Fibroblast of villous mesenchyme (primary cell): ENCODE measurements at regions not wholly inside any gene's neighbourhood (a gene's known extent, or its start where the extent isn't known, plus 50 kb on each side); places are given as distances from the start of the nearest gene placed in this dataset.

Experiments used
- DNase-seq: peaks from one replicate; pipeline ENCODE4 v3.0.0-alpha.2; 2010; ENCODE audit warnings: low read depth
- H3K4me3 ChIP-seq: 2 replicates; pipeline ENCODE4 v1.5.1; 2011; ENCODE audit warnings: low read depth, mild to moderate bottlenecking, low read length
- TF ChIP-seq, protein P1 (sequence below): IDR thresholded peaks from 2 replicates; pipeline ENCODE4 v1.5.1; 2012; ENCODE audit warnings: low read depth, mild to moderate bottlenecking, low read length; ENCODE audit not compliant: insufficient read depth

DNA sequence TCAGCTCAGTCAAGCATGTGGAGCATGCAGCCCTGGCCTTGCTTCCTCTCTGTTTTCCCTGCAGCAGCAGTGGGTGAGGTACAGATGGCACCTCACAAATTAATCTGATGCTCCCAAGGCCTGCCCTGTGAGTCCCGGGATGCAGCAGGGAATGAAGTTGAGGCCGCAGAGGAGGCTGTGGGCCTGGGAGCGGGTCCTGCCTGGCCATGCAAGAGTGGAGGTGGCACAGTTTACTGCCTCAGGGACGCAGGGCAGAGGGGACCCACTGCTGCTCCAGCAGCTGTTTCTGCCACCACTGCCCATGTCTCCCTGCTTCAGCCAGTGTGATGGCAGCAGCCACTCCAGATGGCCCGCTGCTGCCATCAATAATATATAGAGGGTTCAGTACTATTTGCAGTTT is 474.6 kb downstream of the EPHA5 start:
- no peak for DNase-seq
- TF ChIP-seq, protein P1, sequence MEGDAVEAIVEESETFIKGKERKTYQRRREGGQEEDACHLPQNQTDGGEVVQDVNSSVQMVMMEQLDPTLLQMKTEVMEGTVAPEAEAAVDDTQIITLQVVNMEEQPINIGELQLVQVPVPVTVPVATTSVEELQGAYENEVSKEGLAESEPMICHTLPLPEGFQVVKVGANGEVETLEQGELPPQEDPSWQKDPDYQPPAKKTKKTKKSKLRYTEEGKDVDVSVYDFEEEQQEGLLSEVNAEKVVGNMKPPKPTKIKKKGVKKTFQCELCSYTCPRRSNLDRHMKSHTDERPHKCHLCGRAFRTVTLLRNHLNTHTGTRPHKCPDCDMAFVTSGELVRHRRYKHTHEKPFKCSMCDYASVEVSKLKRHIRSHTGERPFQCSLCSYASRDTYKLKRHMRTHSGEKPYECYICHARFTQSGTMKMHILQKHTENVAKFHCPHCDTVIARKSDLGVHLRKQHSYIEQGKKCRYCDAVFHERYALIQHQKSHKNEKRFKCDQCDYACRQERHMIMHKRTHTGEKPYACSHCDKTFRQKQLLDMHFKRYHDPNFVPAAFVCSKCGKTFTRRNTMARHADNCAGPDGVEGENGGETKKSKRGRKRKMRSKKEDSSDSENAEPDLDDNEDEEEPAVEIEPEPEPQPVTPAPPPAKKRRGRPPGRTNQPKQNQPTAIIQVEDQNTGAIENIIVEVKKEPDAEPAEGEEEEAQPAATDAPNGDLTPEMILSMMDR, result no peak
- no peak overlapping the region for H3K4me3 ChIP-seq

DNA sequence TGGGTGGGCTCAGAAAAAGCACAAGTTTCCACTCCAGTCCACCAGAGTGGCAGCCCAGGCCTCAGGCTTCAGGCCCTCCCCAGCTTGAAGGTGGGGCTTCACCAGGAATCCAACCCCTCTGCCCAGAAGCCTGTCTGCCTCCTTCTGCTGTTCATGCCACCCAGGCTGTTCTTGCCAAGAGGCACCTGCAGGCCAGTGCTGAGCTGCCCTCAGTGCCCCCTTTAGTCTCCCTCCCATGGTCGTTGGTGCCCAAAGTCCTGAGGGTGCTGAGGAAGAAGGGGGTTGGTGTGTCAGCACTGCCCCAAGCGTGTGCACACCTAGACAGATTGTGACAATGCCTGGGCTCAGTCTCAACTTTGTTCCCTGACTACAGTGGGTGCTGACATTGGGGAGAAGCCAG is 475.3 kb downstream of the EPHA5 start:
- TF ChIP-seq, protein P1, result no peak
- DNase-seq, result no peak
- H3K4me3 ChIP-seq, result no peak overlapping the region

GRCh38 chr4:65193985-65194384 is 476.3 kb downstream of the EPHA5 start:
- H3K4me3 ChIP-seq, result no peak overlapping the region
- TF ChIP-seq, protein P1, result no peak
- DNase-seq, result no peak

DNA sequence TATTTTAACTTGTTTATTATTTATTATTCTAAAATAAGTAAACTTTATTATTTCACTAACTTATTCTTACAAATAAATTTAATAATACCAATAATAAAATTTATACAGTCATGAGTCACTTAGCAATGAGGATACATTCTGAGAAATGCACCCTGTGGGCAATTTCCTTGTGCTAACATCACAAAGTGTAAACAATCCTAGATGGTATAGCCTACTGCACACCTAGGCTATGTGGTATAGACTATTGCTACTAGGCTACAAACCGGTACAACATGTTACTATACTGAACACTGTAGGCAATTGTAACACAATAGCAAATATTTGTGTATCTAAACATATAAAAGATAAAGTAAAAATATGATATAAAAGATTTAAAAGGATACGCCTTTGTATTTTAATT is 479.5 kb downstream of the EPHA5 start:
- TF ChIP-seq, protein P1, result no peak
- DNase-seq, result no peak
- H3K4me3 ChIP-seq, result no peak overlapping the region

DNA sequence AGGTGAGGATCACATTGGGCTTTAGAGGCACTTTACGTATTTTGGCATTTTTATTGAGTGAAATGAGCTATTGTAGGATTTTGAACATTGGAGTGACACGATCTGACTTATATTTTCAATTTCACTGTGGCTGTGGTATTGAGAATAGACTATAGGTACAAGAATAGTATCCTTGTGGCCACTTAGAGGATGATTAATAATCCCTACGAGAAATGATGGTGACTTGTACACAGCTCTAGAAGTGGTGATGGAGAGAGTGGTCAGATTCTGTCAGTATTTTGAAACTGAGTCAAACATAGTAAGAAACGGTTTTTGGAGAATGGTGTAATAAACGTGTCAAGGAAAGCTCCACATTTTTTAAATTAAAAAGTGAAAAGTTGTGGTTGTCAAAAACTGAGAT is 494.7 kb downstream of the EPHA5 start:
- no peak for DNase-seq
- no peak overlapping the region for H3K4me3 ChIP-seq
- TF ChIP-seq, protein P1, result no peak

DNA sequence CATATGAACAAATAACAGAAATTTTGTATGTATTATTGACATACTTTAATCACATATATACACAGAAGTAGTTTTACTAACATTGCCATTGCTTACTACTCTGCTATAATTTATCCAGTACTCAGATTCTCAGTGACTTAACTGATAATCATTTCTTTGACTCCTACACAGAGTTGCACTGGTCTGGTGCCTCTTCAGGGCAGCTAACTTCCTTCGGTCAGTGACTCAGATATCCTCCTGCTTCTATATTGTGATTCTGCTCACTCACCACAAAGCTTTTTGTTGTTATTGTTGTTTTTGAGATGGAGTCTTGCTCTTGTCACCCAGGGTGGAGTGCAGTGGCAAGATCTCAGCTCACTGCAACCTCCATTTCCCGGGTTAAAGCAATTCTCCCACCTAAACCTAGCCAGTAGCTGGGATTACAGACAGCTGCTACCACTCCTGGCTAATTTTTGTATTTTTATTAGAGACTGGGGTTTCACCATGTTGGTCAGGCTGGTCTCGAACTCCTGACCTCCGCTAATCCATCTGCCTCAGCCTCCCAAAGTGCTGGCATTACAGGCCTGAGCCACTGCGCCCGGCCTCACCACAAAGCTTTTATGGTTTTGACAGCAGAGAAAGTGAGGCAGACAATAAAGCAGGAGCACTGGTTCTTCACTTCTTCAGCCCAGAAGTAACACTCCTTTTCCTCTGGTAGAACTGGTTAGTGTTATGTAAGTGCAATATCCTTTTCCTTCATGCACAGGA is 499.3 kb downstream of the EPHA5 start:
- TF ChIP-seq, protein P1, result no peak
- DNase-seq, result no peak
- no peak overlapping the region for H3K4me3 ChIP-seq

GRCh38 chr4:65167719-65168118 is 502.6 kb downstream of the EPHA5 start:
- H3K4me3 ChIP-seq, result no peak overlapping the region
- TF ChIP-seq, protein P1, result no peak
- DNase-seq, result no peak
